SHP77 treated with DMSO at 0.1 percent for 48 hours (cell line): ENCODE measurements at regions not wholly inside any gene's neighbourhood (a gene's known extent, or its start where the extent isn't known, plus 50 kb on each side); places are given as distances from the start of the nearest gene placed in this dataset.

Source experiments
- DNase-seq: peaks from one replicate; lab custom pipeline; 2025; lab: John Stamatoyannopoulos, UW

GRCh38 chr5:175243441-175243840 lies 200.5 kb downstream of the DRD1 start:
- no peak for DNase-seq

- DNase-seq: no peak
These were observed 201.8 kb downstream of the DRD1 start for GRCh38 chr5:175242207-175242606.

- no peak for DNase-seq
These were observed 205.7 kb downstream of the DRD1 start for GRCh38 chr5:175238326-175238725.

GRCh38 chr5:175236176-175236575 lies 207.8 kb downstream of the DRD1 start:
- no peak for DNase-seq

- no peak for DNase-seq
These were observed 208.6 kb downstream of the DRD1 start for GRCh38 chr5:175235251-175235960.

GRCh38 chr5:175230299-175230698 lies 213.7 kb downstream of the DRD1 start:
- no peak for DNase-seq

- no peak for DNase-seq
These were observed 217.5 kb downstream of the DRD1 start for GRCh38 chr5:175226506-175226905.

- no peak for DNase-seq
These were observed 220.7 kb downstream of the DRD1 start for GRCh38 chr5:175223291-175223690.

- DNase-seq: no peak
These were observed 221.4 kb downstream of the DRD1 start for GRCh38 chr5:175222621-175223020.

GRCh38 chr5:175220549-175220948 lies 223.4 kb downstream of the DRD1 start:
- no peak for DNase-seq

GRCh38 chr5:175219366-175219765 lies 224.6 kb downstream of the DRD1 start:
- DNase-seq: no peak

GRCh38 chr5:175216991-175217390 lies 227.0 kb downstream of the DRD1 start:
- DNase-seq: no peak

- no peak for DNase-seq
These were observed 228.1 kb downstream of the DRD1 start for GRCh38 chr5:175215906-175216305.

- no peak for DNase-seq
These were observed 229.8 kb downstream of the DRD1 start for GRCh38 chr5:175214152-175214551.

GRCh38 chr5:175211956-175212756 lies 231.8 kb downstream of the DRD1 start:
- no peak for DNase-seq

- no peak for DNase-seq
These were observed 236.5 kb downstream of the DRD1 start for GRCh38 chr5:175207321-175208040.

- no peak for DNase-seq
These were observed 237.3 kb downstream of the DRD1 start for GRCh38 chr5:175206669-175207068.

- DNase-seq: no peak
These were observed 241.4 kb downstream of the DRD1 start for GRCh38 chr5:175202463-175203068.

GRCh38 chr5:175201393-175201792 lies 242.6 kb downstream of the DRD1 start:
- no peak for DNase-seq

- DNase-seq: no peak
These were observed 248.0 kb downstream of the DRD1 start for GRCh38 chr5:175195698-175196656.

GRCh38 chr5:175181331-175181730 lies 262.7 kb downstream of the DRD1 start:
- no peak for DNase-seq
